ENCODE measurements at regions not wholly inside any gene's neighbourhood (a gene's known extent, or its start where the extent isn't known, plus 50 kb on each side); places are given as distances from the start of the nearest gene placed in this dataset.
A peak's percentile ranks its signal among the peaks of the same experiment; 100 is the strongest.

GRCh38 chr12:107519906-107520859, 165.4 kb upstream of the PWP1 start:
- POLR2A ChIA-PET (ENCODE audit: low non-redundant PET) = no interaction called here
- Histone ChIP-seq H3K4me1 (ENCODE audit: insufficient read depth, low read length, poor library complexity, severe bottlenecking) (peaks cover 5% of the 10 kb centered on the region), H3K36me3 (ENCODE audit: insufficient read depth, low read length, poor library complexity, severe bottlenecking) (no peaks in the 10 kb centered on the region), H3K27ac (ENCODE audit: low read depth, low read length, poor library complexity, severe bottlenecking) (no peak overlapping the region), H3K4me3 (ENCODE audit: low read depth, low read length, poor library complexity, severe bottlenecking) (no peak overlapping the region), H3K27me3 (replicated peaks; ENCODE audit: insufficient read depth, low read depth, low read length, poor library complexity) (no peaks in the 10 kb centered on the region), H3K9me3 (ENCODE audit: low read depth, low read length, poor library complexity, severe bottlenecking) (no peaks in the 10 kb centered on the region)
- no TSS peak for BruUV-seq (replicated peaks)
- no peak for DNase-seq (ENCODE audit: low spot score)
- intact Hi-C loops (cut with micrococcal nuclease; ENCODE audit: unreplicated experiment) = no loop called here
- CTCF ChIA-PET = no interaction called here
- no peak for TF ChIP-seq EZH2 (IDR thresholded peaks at IDR 0.05; ENCODE audit: borderline replicate concordance, low read depth, low read length, poor library complexity, severe bottlenecking)
- no peak for TF ChIP-seq CTCF (conservative IDR thresholded peaks at IDR 0.05; ENCODE audit: low read depth, low read length)

DNA sequence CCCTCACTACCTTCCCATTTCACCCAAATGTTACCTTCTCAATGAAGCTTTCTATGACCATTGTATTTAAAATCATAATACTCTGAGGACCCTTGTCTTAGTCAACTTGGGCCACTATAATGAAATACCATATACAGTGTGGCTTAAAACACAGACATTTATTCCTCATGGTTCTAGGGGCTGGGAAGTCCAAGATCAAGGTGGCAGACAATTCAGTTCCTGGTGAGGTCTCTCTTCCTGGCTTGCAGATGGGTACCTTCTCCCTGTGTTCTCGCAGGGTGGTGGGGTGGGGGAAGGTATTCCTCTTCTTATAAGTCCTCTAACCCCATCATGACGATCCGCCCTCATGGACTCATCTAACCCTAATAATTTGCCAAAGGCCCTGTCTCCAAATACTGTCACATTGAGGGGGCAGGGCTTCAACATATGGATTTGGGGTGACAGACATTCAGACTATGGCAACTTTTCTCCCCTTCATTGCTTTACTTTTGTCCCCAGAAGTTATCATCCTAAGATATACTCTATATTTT, 163.7 kb upstream of the PWP1 start:
- H3K4me1 ChIP-seq (ENCODE audit: insufficient read depth, low read length, poor library complexity, severe bottlenecking) = no peaks in the 10 kb centered on the region
- H3K27ac ChIP-seq (ENCODE audit: low read depth, low read length, poor library complexity, severe bottlenecking) = no peak overlapping the region
- ChIA-PET POLR2A (ENCODE audit: low non-redundant PET) (no interaction called here), CTCF (no interaction called here)
- H3K9me3 ChIP-seq (ENCODE audit: low read depth, low read length, poor library complexity, severe bottlenecking) = no peaks in the 10 kb centered on the region
- no peak overlapping the region for H3K4me3 ChIP-seq (ENCODE audit: low read depth, low read length, poor library complexity, severe bottlenecking)
- H3K27me3 ChIP-seq (replicated peaks; ENCODE audit: insufficient read depth, low read depth, low read length, poor library complexity) = no peaks in the 10 kb centered on the region
- no peaks in the 10 kb centered on the region for H3K36me3 ChIP-seq (ENCODE audit: insufficient read depth, low read length, poor library complexity, severe bottlenecking)
- BruUV-seq (replicated peaks) = no TSS peak
- DNase-seq (ENCODE audit: low spot score) = no peak
- intact Hi-C loops (cut with micrococcal nuclease; ENCODE audit: unreplicated experiment) = no loop called here
- TF ChIP-seq CTCF (conservative IDR thresholded peaks at IDR 0.05; ENCODE audit: low read depth, low read length) (no peak), EZH2 (IDR thresholded peaks at IDR 0.05; ENCODE audit: borderline replicate concordance, low read depth, low read length, poor library complexity, severe bottlenecking) (no peak)

DNA sequence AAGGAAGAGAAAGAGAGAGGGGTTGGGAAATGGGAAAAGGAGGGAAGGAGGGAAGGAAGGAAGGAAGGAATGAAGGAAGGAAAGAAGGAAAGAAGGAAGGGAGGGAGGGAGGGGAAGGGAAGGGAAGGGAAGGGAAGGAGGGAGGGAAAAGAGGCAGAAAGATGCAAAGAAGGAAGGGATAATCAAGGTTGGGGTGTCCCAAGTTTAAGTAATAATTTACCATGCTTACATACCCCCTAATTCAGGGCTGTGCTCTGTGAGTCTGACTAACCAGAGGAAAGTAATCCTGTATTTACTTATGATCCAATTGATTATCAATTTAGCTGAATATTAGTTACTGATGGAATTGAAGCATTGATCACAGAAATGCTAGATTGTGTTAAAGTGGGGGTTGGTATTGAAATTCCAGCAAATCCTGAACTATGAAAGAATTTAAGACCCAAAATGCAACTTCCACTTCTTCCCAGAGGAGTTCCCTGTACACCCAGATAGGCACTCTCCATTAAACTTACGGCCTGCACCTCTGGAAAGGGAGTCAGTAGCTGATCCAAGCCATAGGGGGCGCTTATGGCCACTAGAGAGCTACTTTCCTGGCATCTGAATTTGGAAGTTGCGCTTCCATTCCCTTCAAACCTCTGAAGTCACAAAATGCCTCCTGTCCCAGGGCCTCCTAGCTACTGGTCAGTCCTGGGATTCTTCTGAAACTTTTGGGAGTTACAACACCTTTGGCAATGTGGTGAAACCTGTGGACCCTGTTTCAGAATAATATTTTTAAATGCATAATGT, 162.7 kb upstream of the PWP1 start:
- intact Hi-C loops (cut with micrococcal nuclease; ENCODE audit: unreplicated experiment) = no loop called here
- DNase-seq (ENCODE audit: low spot score) = peak; percentile 15
- Histone ChIP-seq H3K27ac (ENCODE audit: low read depth, low read length, poor library complexity, severe bottlenecking) (no peak overlapping the region), H3K4me1 (ENCODE audit: insufficient read depth, low read length, poor library complexity, severe bottlenecking) (no peaks in the 10 kb centered on the region), H3K4me3 (ENCODE audit: low read depth, low read length, poor library complexity, severe bottlenecking) (no peak overlapping the region), H3K27me3 (replicated peaks; ENCODE audit: insufficient read depth, low read depth, low read length, poor library complexity) (no peaks in the 10 kb centered on the region), H3K36me3 (ENCODE audit: insufficient read depth, low read length, poor library complexity, severe bottlenecking) (no peaks in the 10 kb centered on the region), H3K9me3 (ENCODE audit: low read depth, low read length, poor library complexity, severe bottlenecking) (no peaks in the 10 kb centered on the region)
- BruUV-seq (replicated peaks) = no TSS peak
- CTCF ChIA-PET = interaction anchor here (0.5 kb wide), 1 partner anchor 37 kb away, joined by 5 read pairs; no protein-coding TSS in a partner anchor
- no peak for TF ChIP-seq EZH2 (IDR thresholded peaks at IDR 0.05; ENCODE audit: borderline replicate concordance, low read depth, low read length, poor library complexity, severe bottlenecking)
- TF ChIP-seq CTCF (conservative IDR thresholded peaks at IDR 0.05; ENCODE audit: low read depth, low read length) = peak; percentile 42; the same call in 1 of the 2 replicates
- POLR2A ChIA-PET (ENCODE audit: low non-redundant PET) = no interaction called here
